Mesothelial cell of epicardium (in vitro differentiated cells): ENCODE measurements at regions not wholly inside any gene's neighbourhood (a gene's known extent, or its start where the extent isn't known, plus 50 kb on each side); places are given as distances from the start of the nearest gene placed in this dataset.

Source experiments
- DNase-seq, 2 experiments: peaks; one replicate each; pipeline ENCODE4 v3.0.0; 2021; ENCODE audit warnings: low spot score in 2 of 2; ENCODE audit not compliant: unreplicated experiment in 2 of 2
- H3K27ac Mint-ChIP-seq: 2 replicates; pipeline ENCODE4 v1.8.0; 2021; ENCODE audit warnings: mixed read lengths
- H3K27me3 Mint-ChIP-seq: 2 replicates; pipeline ENCODE4 v1.8.0; 2021; ENCODE audit warnings: low read depth, mixed read lengths
- H3K36me3 Mint-ChIP-seq: 2 replicates; pipeline ENCODE4 v1.8.0; 2021; ENCODE audit warnings: mixed read lengths
- H3K4me1 Mint-ChIP-seq: 2 replicates; pipeline ENCODE4 v1.8.0; 2021; ENCODE audit warnings: mixed read lengths
- H3K4me3 Mint-ChIP-seq: 2 replicates; pipeline ENCODE4 v1.8.0; 2021; ENCODE audit warnings: mild to moderate bottlenecking, moderate library complexity, mixed read lengths
- H3K9me3 Mint-ChIP-seq: 2 replicates; pipeline ENCODE4 v1.8.0; 2021; ENCODE audit warnings: mixed read lengths
- CTCF ChIP-seq: fragments of 200-600 bp; sonication (generic); IDR thresholded peaks from one replicate; pipeline ENCODE4 v1.5.0; 2021; ENCODE audit warnings: antibody characterized with exemption; ENCODE audit not compliant: unreplicated experiment

- no peak for DNase-seq
- peaks cover 7% of the 10 kb centered on the region for H3K36me3 Mint-ChIP-seq
- no peak overlapping the region for H3K27ac Mint-ChIP-seq
- peaks cover 77% of the 10 kb centered on the region for H3K9me3 Mint-ChIP-seq
- no peaks in the 10 kb centered on the region for H3K27me3 Mint-ChIP-seq
- no peaks in the 10 kb centered on the region for H3K4me1 Mint-ChIP-seq
- H3K4me3 Mint-ChIP-seq, result no peak overlapping the region
- no peak for TF ChIP-seq CTCF
Measured at GRCh38 chr14:106210650-106211049, 684.3 kb downstream of the TMEM121 start.

- no peak for TF ChIP-seq CTCF
- H3K9me3 Mint-ChIP-seq, result peaks cover 81% of the 10 kb centered on the region
- no peaks in the 10 kb centered on the region for H3K27me3 Mint-ChIP-seq
- no peaks in the 10 kb centered on the region for H3K4me1 Mint-ChIP-seq
- no peak overlapping the region for H3K4me3 Mint-ChIP-seq
- H3K27ac Mint-ChIP-seq, result no peak overlapping the region
- peaks cover 4% of the 10 kb centered on the region for H3K36me3 Mint-ChIP-seq
- no peak for DNase-seq
Measured at GRCh38 chr14:106211334-106211900, 685.0 kb downstream of the TMEM121 start.

- H3K4me1 Mint-ChIP-seq, result no peaks in the 10 kb centered on the region
- H3K4me3 Mint-ChIP-seq, result no peak overlapping the region
- DNase-seq, result no peak
- H3K9me3 Mint-ChIP-seq, result peaks cover 74% of the 10 kb centered on the region
- no peak overlapping the region for H3K27ac Mint-ChIP-seq
- H3K36me3 Mint-ChIP-seq, result peaks cover under 1% of the 10 kb centered on the region
- H3K27me3 Mint-ChIP-seq, result no peaks in the 10 kb centered on the region
- no peak for TF ChIP-seq CTCF
Measured at GRCh38 chr14:106215229-106215628, 688.8 kb downstream of the TMEM121 start.

GRCh38 chr14:106216679-106217078 is 690.3 kb downstream of the TMEM121 start:
- TF ChIP-seq CTCF, result no peak
- no peaks in the 10 kb centered on the region for H3K27me3 Mint-ChIP-seq
- DNase-seq, result no peak
- no peaks in the 10 kb centered on the region for H3K4me1 Mint-ChIP-seq
- H3K9me3 Mint-ChIP-seq, result peaks cover 74% of the 10 kb centered on the region
- H3K27ac Mint-ChIP-seq, result no peak overlapping the region
- H3K4me3 Mint-ChIP-seq, result no peak overlapping the region
- no peaks in the 10 kb centered on the region for H3K36me3 Mint-ChIP-seq

- no peaks in the 10 kb centered on the region for H3K36me3 Mint-ChIP-seq
- peaks cover 79% of the 10 kb centered on the region for H3K9me3 Mint-ChIP-seq
- H3K4me3 Mint-ChIP-seq, result no peak overlapping the region
- DNase-seq, result no peak
- H3K27me3 Mint-ChIP-seq, result no peaks in the 10 kb centered on the region
- H3K27ac Mint-ChIP-seq, result no peak overlapping the region
- TF ChIP-seq CTCF, result no peak
- H3K4me1 Mint-ChIP-seq, result no peaks in the 10 kb centered on the region
Measured at GRCh38 chr14:106218174-106218573, 691.8 kb downstream of the TMEM121 start.

- no peak for DNase-seq
- Mint-ChIP-seq H3K4me1 (no peaks in the 10 kb centered on the region), H3K27me3 (no peaks in the 10 kb centered on the region), H3K4me3 (no peak overlapping the region), H3K9me3 (peaks cover 82% of the 10 kb centered on the region), H3K27ac (no peak overlapping the region), H3K36me3 (no peaks in the 10 kb centered on the region)
- no peak for TF ChIP-seq CTCF
Measured at GRCh38 chr14:106222311-106222710, 695.9 kb downstream of the TMEM121 start.
